Activated CD4-positive, alpha-beta T cell treated with anti-CD3 and anti-CD28 coated beads for 36 hours (primary cell): ENCODE measurements at regions not wholly inside any gene's neighbourhood (a gene's known extent, or its start where the extent isn't known, plus 50 kb on each side); places are given as distances from the start of the nearest gene placed in this dataset.

Source experiments
- ATAC-seq: fragments of 200-7000 bp; cut with Tn5 transposase; one replicate; pipeline ENCODE4 v1.10.0; 2021; ENCODE audit warnings: mild to moderate bottlenecking, moderate library complexity
- CTCF ChIA-PET: fragments of 350-600 bp; sonication (Branson Sonifier 250); formaldehyde crosslinking; loops from one replicate; lab custom pipeline; 2021; ENCODE audit warnings: antibody characterized with exemption; lab: Charles Lee
- POLR2A ChIA-PET: fragments of 350-600 bp; sonication (Branson Sonifier 250); formaldehyde crosslinking; loops from one replicate; lab custom pipeline; 2021; ENCODE audit warnings: antibody characterized with exemption, inconsistent platforms; lab: Charles Lee
- DNase-seq: peaks from one replicate; pipeline ENCODE4 v3.0.0-alpha.2; 2020
- H3K27ac Mint-ChIP-seq: one replicate; pipeline ENCODE4 v1.8.0; 2021; ENCODE audit warnings: mixed read lengths
- H3K27me3 Mint-ChIP-seq: one replicate; pipeline ENCODE4 v1.8.0; 2021; ENCODE audit warnings: mixed read lengths
- H3K36me3 Mint-ChIP-seq: one replicate; pipeline ENCODE4 v1.8.0; 2021; ENCODE audit warnings: low read depth, mixed read lengths
- H3K4me1 Mint-ChIP-seq: one replicate; pipeline ENCODE4 v1.8.0; 2021; ENCODE audit warnings: mixed read lengths
- H3K4me3 Mint-ChIP-seq: one replicate; pipeline ENCODE4 v1.8.0; 2021; ENCODE audit warnings: mild to moderate bottlenecking, moderate library complexity, mixed read lengths
- H3K9me3 Mint-ChIP-seq: one replicate; pipeline ENCODE4 v1.8.0; 2021; ENCODE audit warnings: low read depth, mixed read lengths
- intact Hi-C, 2 experiments: fragments of 100-400 bp; cut with DNase I in 1 of 2; cut with micrococcal nuclease in 1 of 2; formaldehyde crosslinking; loops; one replicate each; pipeline versions ENCODE4 v1.14.2 to v1.15.1; 2022 to 2024; cut with DNase I, micrococcal nuclease

GRCh38 chr12:125408718-125409117 is 343.5 kb downstream of the AACS start:
- intact Hi-C loops = no loop called here

GRCh38 chr12:125412506-125412905 is 347.3 kb downstream of the AACS start:
- H3K36me3 Mint-ChIP-seq = no peaks in the 10 kb centered on the region
- ATAC-seq = no peak
- intact Hi-C loops = no loop called here
- ChIA-PET POLR2A (no interaction called here), CTCF (no interaction called here)
- H3K9me3 Mint-ChIP-seq = no peaks in the 10 kb centered on the region
- no peaks in the 10 kb centered on the region for H3K27me3 Mint-ChIP-seq
- H3K4me3 Mint-ChIP-seq = no peak overlapping the region
- no peak overlapping the region for H3K27ac Mint-ChIP-seq
- DNase-seq = no peak
- H3K4me1 Mint-ChIP-seq = no peaks in the 10 kb centered on the region

More at GRCh38 chr12:125408718-125409117, 343.5 kb downstream of the AACS start:
- H3K4me1 Mint-ChIP-seq = no peaks in the 10 kb centered on the region
- DNase-seq = no peak
- ATAC-seq = no peak
- CTCF ChIA-PET = interaction anchor here (0.7 kb wide), 1 partner anchor 41 kb away, joined by 3 read pairs; no protein-coding TSS in a partner anchor
- POLR2A ChIA-PET = no interaction called here
- peaks cover 2% of the 10 kb centered on the region for H3K27me3 Mint-ChIP-seq
- no peaks in the 10 kb centered on the region for H3K9me3 Mint-ChIP-seq
- no peak overlapping the region for H3K27ac Mint-ChIP-seq
- H3K4me3 Mint-ChIP-seq = no peak overlapping the region
- H3K36me3 Mint-ChIP-seq = no peaks in the 10 kb centered on the region

DNA sequence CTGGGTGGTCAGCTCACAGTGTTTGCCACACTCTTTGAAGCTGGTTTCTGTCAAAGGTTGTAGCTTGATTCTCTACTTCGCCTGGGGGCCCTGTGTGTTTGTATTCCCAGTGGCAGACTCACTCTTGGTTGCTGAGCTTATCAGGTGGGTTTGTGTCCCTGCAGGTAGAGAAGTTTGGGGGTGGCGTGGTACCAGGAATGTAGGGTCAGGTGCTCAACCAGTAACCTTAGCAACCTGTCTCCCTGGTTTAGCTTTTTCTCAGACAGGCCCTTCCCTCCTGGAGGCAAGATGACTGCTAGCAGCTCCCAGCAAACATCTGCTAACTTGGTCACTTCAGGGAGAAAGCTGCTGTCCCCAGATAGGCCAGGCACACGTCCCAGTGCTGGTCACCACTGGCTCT is 352.2 kb downstream of the AACS start:
- Mint-ChIP-seq H3K4me1 (no peaks in the 10 kb centered on the region), H3K36me3 (no peaks in the 10 kb centered on the region), H3K4me3 (no peak overlapping the region), H3K27ac (no peak overlapping the region), H3K9me3 (peaks cover 9% of the 10 kb centered on the region), H3K27me3 (no peaks in the 10 kb centered on the region)
- ChIA-PET POLR2A (no interaction called here), CTCF (interaction anchor here (0.6 kb wide), 1 partner anchor 237 kb away, joined by 3 read pairs; no protein-coding TSS in a partner anchor)
- intact Hi-C loops = no loop called here
- no peak for DNase-seq
- ATAC-seq = no peak

DNA sequence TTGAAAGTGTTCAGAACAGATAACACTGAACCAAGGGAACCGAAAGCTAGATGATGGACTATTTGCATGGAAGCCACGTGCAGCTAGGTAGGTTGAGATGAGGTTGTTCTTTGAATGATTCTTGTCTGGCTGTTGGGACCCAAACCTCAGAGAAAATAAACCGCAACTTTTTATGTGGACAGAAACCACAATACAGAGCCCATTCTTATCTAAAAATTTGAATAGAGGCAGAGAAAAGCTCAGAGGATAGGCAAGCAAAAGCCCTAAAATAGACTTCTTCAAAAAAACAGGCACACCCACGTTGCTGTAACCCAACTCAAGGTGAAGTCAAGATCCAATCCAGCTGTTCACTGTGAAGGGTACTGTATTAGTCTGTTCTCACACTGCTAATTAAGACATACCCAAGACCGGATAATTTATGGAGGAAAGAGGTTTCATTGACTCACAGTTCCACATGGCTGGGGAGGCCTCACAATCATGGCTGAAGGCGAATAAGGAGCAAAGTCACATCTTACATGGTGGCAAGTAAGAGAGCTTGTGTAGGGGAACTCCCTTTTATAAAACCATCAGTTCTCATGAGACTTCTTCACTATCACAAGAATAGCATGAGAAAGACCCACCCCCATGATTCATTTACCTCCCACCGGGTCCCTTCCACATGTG is 353.8 kb downstream of the AACS start:
- Mint-ChIP-seq H3K4me3 (no peak overlapping the region), H3K36me3 (no peaks in the 10 kb centered on the region), H3K27me3 (no peaks in the 10 kb centered on the region), H3K9me3 (peaks cover 9% of the 10 kb centered on the region), H3K4me1 (no peaks in the 10 kb centered on the region), H3K27ac (no peak overlapping the region)
- ATAC-seq = no peak
- POLR2A ChIA-PET = no interaction called here
- DNase-seq = no peak
- CTCF ChIA-PET = no interaction called here
- intact Hi-C loops = no loop called here

GRCh38 chr12:125424909-125425308 is 359.7 kb downstream of the AACS start:
- ATAC-seq (no peak), DNase-seq (no peak)
- intact Hi-C loops = no loop called here
- Mint-ChIP-seq H3K27me3 (no peaks in the 10 kb centered on the region), H3K36me3 (no peaks in the 10 kb centered on the region), H3K27ac (no peak overlapping the region), H3K4me1 (no peaks in the 10 kb centered on the region), H3K4me3 (no peak overlapping the region), H3K9me3 (peaks cover 8% of the 10 kb centered on the region)
- POLR2A ChIA-PET = no interaction called here
- CTCF ChIA-PET = no interaction called here

DNA sequence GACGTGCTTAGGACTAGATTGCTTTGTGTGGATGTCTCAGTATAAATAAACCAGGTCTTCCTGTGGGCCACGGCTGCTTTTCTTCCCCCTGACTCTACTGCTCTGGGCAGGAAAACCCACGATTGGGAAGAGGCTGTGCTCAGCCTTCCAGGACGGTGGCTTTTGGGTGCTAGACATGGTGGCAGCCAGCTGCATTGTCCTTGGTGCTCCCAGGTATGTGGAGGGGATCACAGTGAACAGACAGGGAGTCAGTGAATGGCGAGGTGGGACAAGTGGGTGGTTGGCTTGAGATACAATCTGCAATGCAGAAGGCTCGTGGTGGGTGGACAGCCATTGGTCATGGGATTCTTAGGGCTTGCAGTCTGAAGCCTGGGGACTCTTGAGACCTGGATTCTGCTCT is 366.3 kb downstream of the AACS start:
- H3K4me3 Mint-ChIP-seq = no peak overlapping the region
- no peaks in the 10 kb centered on the region for H3K4me1 Mint-ChIP-seq
- H3K27ac Mint-ChIP-seq = no peak overlapping the region
- no peaks in the 10 kb centered on the region for H3K36me3 Mint-ChIP-seq
- DNase-seq = no peak
- ChIA-PET CTCF (no interaction called here), POLR2A (no interaction called here)
- intact Hi-C loops = no loop called here
- H3K9me3 Mint-ChIP-seq = no peaks in the 10 kb centered on the region
- no peak for ATAC-seq
- peaks cover 3% of the 10 kb centered on the region for H3K27me3 Mint-ChIP-seq

DNA sequence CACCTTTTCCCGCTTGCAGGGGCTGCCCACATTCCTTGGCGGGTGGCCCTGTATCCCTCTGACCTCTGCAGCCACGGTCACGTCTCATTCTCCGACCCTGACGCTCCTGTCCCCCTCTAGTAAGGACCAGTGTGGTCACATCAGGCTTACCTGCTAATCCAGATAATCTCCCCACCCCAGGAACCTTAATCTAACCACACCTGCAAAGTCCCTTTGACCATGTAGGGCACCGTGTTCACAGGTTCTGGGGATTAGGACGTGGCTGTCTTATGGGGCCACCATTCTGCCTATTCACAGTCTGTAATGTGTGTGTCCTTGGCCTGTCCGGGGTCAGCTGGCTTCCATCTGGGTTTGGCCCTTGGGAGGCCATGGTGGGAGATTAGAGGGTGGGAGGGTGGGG is 368.9 kb downstream of the AACS start:
- Mint-ChIP-seq H3K27me3 (peaks cover 3% of the 10 kb centered on the region), H3K27ac (no peak overlapping the region), H3K4me1 (no peaks in the 10 kb centered on the region), H3K36me3 (no peaks in the 10 kb centered on the region), H3K4me3 (no peak overlapping the region), H3K9me3 (no peaks in the 10 kb centered on the region)
- ATAC-seq (no peak), DNase-seq (no peak)
- intact Hi-C loops = no loop called here
- POLR2A ChIA-PET = no interaction called here
- CTCF ChIA-PET = no interaction called here

- intact Hi-C loops = no loop called here
- Mint-ChIP-seq H3K36me3 (no peaks in the 10 kb centered on the region), H3K9me3 (no peaks in the 10 kb centered on the region), H3K27me3 (peaks cover 3% of the 10 kb centered on the region), H3K4me3 (no peak overlapping the region), H3K4me1 (no peaks in the 10 kb centered on the region), H3K27ac (no peak overlapping the region)
- DNase-seq (no peak), ATAC-seq (no peak)
- POLR2A ChIA-PET = no interaction called here
- CTCF ChIA-PET = no interaction called here
Observed at GRCh38 chr12:125434936-125435443, 369.8 kb downstream of the AACS start.

- no peaks in the 10 kb centered on the region for H3K4me1 Mint-ChIP-seq
- DNase-seq = no peak
- peaks cover 2% of the 10 kb centered on the region for H3K27me3 Mint-ChIP-seq
- ChIA-PET POLR2A (no interaction called here), CTCF (no interaction called here)
- no peak overlapping the region for H3K27ac Mint-ChIP-seq
- intact Hi-C loops = no loop called here
- no peaks in the 10 kb centered on the region for H3K9me3 Mint-ChIP-seq
- no peak for ATAC-seq
- no peaks in the 10 kb centered on the region for H3K36me3 Mint-ChIP-seq
- no peak overlapping the region for H3K4me3 Mint-ChIP-seq
Observed at GRCh38 chr12:125435871-125436270, 370.6 kb downstream of the AACS start.

DNA sequence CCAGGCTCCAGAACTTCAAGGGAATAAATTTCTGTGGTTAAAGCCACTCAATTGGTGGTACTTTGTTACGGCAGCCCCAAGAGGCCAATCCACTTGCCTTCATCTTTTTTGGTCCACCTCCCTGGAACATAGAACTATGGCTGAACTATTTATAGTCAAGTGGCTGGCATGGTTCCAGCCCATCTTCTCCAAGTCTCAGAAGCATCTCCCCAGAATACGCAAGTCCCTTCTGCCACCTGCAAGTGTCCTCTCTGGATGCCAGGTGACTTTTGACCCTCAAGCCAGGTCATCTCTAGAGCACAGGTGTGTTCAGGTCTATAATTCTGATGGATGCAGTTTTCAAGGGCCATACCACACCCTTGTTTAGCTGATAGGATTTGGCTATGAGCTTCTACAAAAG is 371.5 kb downstream of the AACS start:
- DNase-seq (no peak), ATAC-seq (no peak)
- H3K9me3 Mint-ChIP-seq = no peaks in the 10 kb centered on the region
- no peaks in the 10 kb centered on the region for H3K36me3 Mint-ChIP-seq
- intact Hi-C loops = no loop called here
- H3K4me3 Mint-ChIP-seq = no peak overlapping the region
- H3K4me1 Mint-ChIP-seq = no peaks in the 10 kb centered on the region
- ChIA-PET CTCF (no interaction called here), POLR2A (no interaction called here)
- H3K27me3 Mint-ChIP-seq = peaks cover 2% of the 10 kb centered on the region
- no peak overlapping the region for H3K27ac Mint-ChIP-seq

DNA sequence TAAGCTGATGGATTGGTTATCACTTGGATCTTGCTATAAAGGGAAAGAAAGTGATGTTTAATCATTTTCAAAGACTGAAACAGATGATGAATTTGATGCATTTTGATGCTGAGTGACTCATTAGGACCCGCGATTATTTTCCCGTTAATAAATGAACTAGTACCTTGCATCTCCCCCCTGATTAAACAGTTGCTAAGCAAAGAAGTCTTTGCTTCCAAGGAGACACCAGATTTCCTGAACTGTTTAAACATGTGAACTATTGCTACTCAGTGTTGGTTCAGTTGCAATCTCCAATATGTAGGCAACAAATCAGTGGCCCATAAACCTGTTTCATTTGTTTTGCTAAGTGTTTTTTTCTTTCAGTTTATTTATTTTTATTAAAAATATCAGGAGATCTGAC is 375.2 kb downstream of the AACS start:
- POLR2A ChIA-PET = no interaction called here

DNA sequence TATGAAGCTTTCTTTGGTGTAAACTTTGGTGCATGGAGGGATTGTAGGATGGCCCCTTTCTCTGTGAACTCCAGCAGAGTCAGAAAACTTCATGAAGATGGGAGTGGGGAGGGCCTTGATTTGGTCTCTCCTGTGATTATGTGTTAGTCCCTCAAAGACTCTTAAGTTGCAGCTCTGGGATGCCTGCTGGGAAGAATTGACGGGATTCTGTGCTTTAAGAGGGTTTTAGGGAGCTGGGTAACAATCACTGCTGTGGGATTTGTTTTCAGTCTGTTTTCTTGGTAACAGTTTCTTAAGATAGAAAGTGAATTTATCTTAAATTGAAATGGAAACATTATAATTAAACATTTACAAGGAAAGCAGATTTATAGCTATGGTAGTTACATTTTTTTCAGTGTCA is 378.1 kb downstream of the AACS start:
- Mint-ChIP-seq H3K4me1 (no peaks in the 10 kb centered on the region), H3K36me3 (no peaks in the 10 kb centered on the region), H3K4me3 (no peak overlapping the region), H3K27ac (no peak overlapping the region), H3K9me3 (peaks cover 4% of the 10 kb centered on the region), H3K27me3 (peaks cover 2% of the 10 kb centered on the region)
- CTCF ChIA-PET = interaction anchor here (0.6 kb wide), 1 partner anchor 1591 kb away, joined by 3 read pairs; no protein-coding TSS in a partner anchor
- intact Hi-C loops = no loop called here
- POLR2A ChIA-PET = no interaction called here
- ATAC-seq (no peak), DNase-seq (no peak)

More for the DNA sequence above, 375.2 kb downstream of the AACS start:
- Mint-ChIP-seq H3K36me3 (no peaks in the 10 kb centered on the region), H3K27me3 (peaks cover 3% of the 10 kb centered on the region), H3K4me3 (no peak overlapping the region), H3K9me3 (peaks cover 2% of the 10 kb centered on the region), H3K4me1 (no peaks in the 10 kb centered on the region), H3K27ac (no peak overlapping the region)
- DNase-seq (no peak), ATAC-seq (no peak)
- CTCF ChIA-PET = no interaction called here
- intact Hi-C loops = no loop called here
